GM23248 (cell line): ENCODE measurements at regions not wholly inside any gene's neighbourhood (a gene's known extent, or its start where the extent isn't known, plus 50 kb on each side); places are given as distances from the start of the nearest gene placed in this dataset.

Source experiments
- EZH2 ChIP-seq: fragments of 200-600 bp; sonication (generic); IDR thresholded peaks from 2 replicates; pipeline ENCODE4 v1.6.1; 2018; ENCODE audit warnings: antibody characterized with exemption, mild to moderate bottlenecking; ENCODE audit not compliant: insufficient read depth, poor library complexity, severe bottlenecking
- EZH2phosphoT487 ChIP-seq: fragments of 200-600 bp; sonication (generic); IDR thresholded peaks from 2 replicates; pipeline ENCODE4 v1.6.1; 2018; ENCODE audit warnings: antibody characterized with exemption, moderate library complexity, mild to moderate bottlenecking, low read depth; ENCODE audit not compliant: insufficient read depth

DNA sequence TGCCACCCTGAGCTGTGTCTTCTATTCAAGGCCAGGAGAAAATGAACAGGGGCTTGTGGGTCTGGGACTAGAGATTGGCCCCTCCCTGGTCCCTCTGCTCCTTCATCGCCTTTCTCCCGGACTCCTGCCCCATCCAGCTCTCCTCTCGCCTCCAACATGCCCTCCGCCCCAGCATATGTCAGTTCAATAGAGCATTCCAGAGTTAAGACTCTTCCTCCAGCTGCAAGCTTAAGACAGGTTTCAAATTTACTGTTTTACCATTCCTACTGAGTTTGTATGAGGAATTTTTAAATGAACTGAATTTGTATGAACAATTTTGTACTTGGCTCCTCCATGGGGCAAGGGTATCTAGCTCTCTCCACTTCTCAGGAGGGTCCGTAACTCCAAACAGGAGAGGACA, 195.6 kb downstream of the TBC1D2B start:
- TF ChIP-seq EZH2phosphoT487 (no peak), EZH2 (no peak)
